HG03060 (cell line): ENCODE measurements at regions not wholly inside any gene's neighbourhood (a gene's known extent, or its start where the extent isn't known, plus 50 kb on each side); places are given as distances from the start of the nearest gene placed in this dataset.

Experiments used
- ATAC-seq: cut with Tn5 transposase; IDR thresholded peaks from one replicate; pipeline ENCODE4 v1.9.1; 2021; ENCODE audit warnings: low read depth, moderate number of reproducible peaks; ENCODE audit not compliant: unreplicated experiment

DNA sequence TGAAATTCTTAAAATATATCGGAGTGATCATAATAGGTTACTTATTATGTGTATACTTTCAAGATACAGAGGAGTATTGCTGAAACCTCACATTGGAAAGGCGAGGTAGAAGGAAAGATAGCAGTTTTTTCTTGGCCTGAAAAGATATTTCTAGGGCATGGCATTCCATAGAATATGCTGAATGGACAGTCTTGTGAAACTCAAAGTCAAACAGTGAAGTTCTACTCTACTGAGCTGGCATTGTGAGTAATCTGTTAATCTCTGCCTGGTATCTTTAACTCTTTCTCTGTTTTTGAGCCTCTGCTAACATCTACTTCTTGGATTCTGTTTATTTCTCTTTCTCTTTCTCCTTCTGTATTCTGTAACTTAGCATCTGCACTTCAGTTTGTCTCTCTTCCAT is 176.3 kb upstream of the ZBTB20 start:
- ATAC-seq = no peak

DNA sequence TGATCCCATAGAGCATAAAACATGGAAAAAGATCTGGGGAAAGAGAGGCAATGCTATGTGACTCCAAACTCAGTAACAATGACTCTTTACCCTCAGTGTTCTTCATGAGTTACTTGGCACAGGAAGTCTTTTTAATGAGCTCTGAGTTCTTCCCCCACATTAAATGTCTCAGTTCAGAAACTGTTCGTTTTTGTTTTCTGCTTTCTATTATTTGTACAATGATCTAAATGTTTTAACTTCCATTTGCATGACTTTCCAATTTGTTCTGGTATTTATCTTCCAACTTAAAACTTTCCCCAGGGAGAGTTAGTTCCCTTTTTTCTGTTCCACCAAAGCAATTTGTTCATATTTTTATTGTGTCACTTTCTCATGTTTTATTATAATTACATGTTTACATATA is 177.0 kb upstream of the ZBTB20 start:
- ATAC-seq = no peak

DNA sequence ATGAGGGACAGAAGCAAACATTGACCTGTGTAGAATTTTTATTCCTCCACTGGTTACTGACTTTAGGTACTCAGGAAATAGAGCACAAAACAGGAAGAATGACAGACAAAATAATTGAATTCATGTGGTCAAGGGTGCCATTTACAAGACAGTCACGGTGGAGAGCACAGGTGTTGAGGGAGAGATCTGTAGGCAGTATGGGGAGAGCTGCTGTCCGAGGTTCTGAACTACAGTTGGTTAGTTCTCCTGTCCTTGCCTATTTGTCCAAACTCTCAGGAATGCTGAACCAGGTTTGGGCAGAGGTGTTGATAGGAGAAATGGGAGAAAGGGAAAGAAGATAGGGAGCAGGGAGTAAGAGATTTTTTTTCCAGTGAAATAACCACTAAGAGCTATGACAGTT is 178.5 kb upstream of the ZBTB20 start:
- no peak for ATAC-seq

DNA sequence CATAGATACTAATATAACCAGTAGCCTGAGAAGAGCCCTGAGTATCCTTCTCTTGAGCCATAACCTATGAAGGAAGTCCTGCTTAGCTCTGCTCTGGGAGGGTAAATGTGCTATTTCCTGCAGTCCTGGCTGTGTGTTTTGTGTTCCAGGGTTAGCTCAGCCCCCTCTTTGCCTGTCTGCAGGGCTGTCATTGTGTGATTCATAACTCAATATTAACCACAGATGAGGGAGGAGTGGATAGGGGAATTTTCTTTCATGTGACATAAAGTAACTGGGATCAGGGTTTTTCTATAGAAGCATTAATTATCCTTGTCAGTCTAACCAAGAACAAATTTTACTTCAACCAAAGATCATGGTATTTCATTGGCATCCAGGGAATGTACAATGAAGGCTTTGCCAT is 183.3 kb upstream of the ZBTB20 start:
- ATAC-seq = no peak

DNA sequence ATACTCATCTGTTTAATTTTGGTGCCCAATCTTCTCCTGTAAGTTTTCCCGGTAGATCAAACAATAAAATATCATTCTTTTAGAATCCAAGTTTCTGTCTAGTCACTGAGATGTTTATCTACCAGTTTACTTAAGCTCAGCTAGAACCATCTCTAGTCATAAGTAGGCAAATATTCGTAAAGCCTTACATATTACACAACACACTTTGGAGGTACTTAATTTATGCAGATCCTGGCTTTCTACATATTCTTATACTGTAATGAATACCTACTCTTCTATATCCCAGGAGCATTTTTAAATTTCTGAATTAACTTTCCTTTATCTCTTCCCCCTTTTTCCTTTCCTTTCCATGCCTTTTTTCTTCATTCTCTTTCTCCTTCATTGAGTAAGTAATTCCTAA is 185.9 kb upstream of the ZBTB20 start:
- ATAC-seq = no peak

DNA sequence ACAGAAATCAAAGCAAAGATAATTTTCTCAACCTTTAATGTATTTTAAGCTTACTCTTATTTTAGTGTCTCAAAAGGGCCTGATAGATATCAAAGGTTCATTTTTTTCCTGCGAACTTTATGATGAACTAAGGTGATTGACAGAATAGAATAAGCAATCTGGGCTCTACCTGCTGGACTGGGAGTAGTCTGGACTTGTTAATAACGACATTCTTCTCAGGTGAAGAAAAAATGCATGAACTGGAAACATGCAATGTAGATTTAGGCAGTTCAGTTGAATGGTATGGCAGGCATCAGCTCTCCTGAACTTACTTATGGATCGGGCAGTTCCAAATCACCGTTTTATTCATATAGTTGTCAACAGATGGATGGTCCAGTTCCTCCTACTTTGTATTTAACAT is 189.7 kb upstream of the ZBTB20 start:
- ATAC-seq = no peak

DNA sequence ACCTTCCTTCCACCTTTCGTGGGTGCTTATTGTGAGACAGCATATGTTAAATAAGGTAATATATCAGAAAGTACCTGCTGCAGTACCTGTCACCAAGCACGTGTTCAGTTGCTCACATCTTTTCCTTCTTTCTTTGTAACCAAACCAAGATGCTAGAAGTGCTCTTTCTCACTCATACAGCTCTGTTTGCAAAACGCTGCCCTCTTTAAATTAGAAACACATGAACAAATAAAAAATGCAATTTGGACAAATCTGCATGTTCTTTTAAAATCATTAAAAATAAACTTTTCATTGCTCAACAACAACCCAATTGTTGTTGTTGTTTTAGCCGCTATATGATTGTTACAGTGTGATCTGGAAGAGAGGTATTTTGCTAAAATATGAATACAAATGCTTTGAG is 193.5 kb upstream of the ZBTB20 start:
- no peak for ATAC-seq

DNA sequence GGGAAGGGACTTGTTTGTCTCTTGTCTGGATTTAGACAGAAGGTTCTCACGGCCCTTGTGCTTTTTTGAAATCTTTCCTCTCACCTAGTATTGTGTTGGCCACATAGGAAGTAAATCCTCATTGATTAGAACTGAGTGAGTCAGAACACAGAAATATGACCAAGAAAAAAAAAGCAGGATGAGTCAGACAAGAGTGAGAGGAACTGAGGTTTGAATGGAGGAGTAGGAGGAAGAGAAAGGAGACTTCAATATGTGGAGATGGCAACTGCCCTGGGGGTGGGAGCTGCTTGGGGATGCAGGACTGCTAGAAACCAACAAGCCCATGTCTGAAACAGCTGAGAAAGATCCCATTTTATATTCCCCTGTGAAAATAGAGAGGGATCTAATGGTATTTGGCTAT is 194.1 kb upstream of the ZBTB20 start:
- no peak for ATAC-seq

DNA sequence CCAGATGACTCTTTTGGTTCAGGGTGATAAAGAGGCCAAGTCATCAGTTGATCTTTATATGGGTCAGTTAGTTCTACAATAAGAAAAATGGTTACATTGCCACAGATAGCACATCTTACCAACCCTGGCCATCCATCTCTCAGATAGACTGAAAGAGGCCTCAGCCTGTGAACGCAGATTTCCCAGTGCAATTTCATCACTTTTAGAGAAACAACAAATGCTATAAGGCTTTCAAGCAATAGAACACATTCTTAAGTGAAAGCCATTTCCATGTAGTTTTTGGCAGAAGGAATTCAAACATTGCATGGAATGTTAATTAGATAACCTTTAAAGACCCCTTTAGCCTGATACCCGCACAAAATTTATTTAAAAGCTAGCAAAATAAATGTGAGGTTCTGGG is 200.6 kb upstream of the ZBTB20 start:
- no peak for ATAC-seq

DNA sequence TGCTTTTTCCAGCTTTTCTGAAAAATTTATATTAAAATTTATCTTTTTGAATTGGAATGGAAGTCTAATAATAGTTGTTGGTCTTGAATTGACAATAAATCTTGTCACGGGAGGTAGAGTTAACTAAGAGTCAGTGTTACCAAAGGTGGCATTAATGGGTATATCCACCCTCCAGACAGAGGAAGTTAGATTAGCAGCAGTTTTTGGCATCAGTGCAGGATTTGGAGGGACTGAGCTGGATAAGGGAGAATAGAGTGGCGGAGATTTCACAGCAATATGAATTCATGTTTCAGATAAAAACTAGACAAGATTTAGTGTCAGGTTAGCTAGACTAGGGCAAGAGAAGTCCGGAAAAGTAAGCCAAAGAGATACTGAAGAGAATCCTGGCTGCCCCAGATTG is 201.3 kb upstream of the ZBTB20 start:
- ATAC-seq = no peak

DNA sequence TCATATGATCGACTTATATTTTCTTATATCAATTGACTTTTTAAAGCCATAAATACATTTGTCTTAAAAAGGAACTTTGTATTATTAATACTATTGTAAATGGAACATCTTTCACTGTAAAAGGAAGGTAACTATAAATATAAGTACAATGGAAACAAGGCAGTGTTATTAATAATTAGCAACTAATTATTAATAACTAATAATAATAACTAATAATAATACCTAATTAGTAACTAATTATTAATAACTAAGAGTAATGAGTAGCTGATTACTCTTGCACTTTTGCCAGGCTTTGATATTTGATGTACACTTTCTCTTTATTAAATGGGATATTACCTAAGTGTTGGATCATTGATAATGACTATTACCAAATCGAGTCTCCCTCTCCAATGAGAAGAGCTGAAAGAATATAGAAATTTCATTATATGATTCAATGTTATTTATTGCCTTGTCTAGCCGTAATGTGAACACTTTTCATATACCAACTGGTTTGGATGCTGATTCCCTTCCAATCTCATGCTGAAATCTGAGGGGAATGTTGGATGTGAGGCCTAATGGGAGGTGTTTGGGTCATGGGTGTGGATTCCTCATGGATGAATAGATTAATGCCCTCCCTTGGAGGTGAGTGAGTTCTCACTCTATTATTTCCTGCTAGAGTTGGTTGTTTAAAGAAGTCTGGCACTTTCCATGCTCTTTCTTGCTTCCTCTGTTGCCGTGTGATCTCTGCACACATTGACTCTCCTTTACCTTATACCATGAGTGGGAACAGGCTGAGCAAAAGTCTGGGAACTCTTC is 202.1 kb upstream of the ZBTB20 start:
- ATAC-seq = no peak

DNA sequence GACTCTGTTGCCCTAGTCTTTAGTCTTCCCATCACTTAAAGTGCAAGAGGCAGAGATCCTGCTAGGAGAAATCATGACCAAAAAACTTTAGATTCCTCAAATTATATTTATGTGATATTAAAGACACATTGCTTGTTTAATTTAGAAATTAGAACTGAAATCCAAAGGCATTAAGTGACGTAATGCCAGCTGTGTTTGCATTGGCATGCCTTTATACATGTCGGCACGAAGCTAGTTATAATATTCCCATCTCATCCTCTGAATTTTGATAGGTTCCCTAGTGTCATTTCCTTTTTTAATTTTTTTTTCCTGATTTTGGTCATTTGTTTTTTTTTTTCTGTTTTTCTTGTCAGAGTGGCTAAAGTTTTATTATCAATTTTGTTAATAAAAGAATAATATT is 203.5 kb upstream of the ZBTB20 start:
- no peak for ATAC-seq

DNA sequence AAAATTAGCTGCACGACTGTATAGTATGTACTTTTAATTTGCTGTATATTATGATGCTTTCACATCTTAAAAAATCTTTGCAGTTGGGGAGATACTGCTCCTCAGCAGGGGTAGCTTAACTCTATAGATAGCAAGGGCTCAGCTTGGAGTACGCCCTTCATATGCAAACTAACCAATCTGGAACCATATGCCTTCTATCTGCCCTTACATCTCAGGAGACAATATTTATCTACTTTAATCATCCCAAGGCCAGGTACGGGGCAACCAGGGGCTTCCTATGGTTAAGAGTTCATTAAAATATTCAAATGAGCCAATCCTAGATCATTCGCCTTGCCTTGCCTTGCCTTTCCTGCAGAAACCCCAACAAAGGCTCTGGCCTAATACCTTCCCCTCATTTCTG is 204.1 kb upstream of the ZBTB20 start:
- no peak for ATAC-seq

DNA sequence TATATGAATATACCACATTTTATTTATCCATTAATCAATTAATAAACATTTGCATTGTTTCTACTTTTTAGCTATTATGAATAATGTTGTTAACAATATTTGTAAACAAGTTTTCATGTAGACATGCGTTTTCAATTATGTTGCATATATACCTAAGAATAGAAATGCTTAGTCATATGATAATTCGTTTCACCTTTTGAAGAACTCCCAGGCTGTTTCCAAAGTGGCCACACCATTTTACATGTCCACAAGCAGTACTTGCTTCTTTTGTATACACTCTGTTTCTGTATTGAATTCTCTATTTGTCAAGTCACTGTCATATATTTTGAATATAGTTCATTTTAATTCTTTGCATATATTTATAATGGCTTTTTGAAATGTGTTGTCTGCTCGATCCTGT is 206.9 kb upstream of the ZBTB20 start:
- ATAC-seq = no peak

DNA sequence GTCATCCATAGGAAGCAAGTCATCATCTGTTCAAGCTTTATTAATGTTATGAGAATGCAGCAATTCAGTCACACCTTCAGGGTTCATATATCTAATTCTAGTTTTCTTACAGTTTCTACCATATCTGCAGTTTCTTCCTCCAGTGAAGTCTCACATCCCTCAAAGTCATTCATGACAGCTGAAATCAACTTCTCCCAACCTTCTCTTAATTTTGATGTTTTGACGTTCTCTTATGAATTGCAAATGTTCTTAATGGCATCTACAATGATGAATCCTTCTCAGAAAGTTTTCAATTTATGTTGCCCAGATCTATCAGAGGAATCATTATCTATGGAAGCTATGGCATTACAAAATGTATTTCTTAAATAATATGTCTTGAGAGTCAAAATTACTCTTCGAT is 210.4 kb upstream of the ZBTB20 start:
- ATAC-seq = no peak

DNA sequence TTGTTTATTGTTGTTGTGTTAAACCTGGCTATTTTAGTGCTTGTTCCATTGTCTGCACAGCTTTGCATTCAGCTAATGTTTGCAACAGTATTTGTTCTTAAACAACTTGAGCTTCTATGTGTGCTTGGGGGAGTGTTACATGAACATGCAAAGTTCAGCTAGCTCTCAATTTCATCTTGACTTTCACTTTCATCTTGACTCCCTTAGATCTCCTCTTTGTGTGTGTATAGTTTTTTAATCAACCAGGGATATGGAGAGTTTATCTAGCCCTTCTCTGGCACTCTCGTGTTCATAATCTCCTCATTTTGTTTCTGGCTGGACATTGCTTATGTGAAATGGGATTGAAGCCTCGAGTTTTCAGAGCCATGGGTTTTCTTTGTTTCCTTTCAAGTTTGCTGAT is 212.4 kb upstream of the ZBTB20 start:
- peak; percentile 91 for ATAC-seq

DNA sequence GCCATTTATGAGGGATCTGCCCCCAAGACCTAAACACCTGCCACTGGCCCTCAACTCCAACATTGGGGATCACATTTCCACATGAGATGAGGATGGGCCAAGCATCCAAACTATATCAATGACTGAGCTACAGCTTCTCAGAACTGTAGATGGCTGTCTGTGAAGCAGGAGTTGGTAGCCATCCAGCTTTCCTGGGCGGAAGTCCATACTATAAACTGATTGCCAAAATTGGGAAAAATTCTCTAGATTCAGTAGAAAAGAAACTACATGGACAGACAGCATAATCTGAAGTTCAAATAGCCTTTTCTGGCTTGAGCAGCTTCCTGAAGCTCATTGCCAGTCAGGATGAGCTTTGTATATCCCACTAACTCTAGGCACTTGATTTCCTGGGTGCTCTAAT is 214.7 kb upstream of the ZBTB20 start:
- ATAC-seq = no peak

DNA sequence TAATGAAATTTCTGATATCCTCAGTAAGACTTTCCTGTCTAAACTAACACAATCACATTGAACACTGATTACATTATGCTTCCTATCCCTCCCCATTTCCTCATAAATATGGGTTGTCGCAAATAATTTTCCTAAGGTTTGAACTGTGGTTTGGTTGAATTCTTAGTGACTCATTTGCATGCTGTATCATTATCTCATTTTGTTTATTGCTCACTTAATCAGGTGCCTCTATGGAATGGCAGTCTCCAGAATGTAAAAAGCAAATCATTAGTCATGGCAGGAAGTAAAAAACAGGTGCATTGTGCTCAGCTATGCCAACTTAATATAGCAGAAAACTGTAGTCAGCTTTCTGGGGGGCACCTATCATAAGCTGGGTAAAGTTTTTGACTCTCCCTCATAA is 216.0 kb upstream of the ZBTB20 start:
- no peak for ATAC-seq

DNA sequence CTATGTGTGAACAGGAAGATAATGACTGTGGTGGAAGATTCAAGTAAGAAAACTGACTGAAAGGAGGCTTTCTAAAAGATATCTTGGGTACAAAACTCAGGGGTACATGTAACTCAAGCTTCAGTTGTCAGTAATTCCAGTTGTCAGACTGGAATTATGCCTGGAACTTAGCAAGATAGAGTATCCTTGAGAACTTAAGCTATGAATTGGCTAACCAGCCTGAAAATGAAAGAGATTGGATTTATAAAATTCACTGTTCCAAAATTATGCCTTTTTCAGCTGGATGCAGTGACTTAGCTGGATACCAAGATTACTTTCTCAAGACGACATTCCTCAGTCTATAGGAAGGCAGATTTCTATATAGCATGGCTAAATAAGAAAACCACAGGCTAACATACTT is 221.9 kb upstream of the ZBTB20 start:
- no peak for ATAC-seq

DNA sequence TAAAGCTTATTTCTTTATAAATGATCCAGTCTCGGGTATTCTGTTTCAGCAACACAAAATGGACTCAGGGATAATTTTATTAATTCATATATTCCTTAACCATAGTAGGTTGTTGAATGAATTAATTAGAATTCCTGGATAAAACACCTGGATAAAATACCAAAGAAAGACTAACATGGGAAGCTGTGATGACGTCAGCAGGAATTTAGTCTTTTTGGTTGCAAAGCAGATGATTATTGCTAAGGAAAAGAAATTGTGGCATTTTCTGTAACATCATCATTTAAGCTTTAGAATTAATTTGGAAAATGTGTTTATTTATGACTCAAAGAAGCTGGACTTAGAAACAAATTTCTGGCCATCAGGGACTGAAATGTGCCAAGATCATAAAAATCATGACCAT is 228.3 kb upstream of the ZBTB20 start:
- ATAC-seq = no peak

DNA sequence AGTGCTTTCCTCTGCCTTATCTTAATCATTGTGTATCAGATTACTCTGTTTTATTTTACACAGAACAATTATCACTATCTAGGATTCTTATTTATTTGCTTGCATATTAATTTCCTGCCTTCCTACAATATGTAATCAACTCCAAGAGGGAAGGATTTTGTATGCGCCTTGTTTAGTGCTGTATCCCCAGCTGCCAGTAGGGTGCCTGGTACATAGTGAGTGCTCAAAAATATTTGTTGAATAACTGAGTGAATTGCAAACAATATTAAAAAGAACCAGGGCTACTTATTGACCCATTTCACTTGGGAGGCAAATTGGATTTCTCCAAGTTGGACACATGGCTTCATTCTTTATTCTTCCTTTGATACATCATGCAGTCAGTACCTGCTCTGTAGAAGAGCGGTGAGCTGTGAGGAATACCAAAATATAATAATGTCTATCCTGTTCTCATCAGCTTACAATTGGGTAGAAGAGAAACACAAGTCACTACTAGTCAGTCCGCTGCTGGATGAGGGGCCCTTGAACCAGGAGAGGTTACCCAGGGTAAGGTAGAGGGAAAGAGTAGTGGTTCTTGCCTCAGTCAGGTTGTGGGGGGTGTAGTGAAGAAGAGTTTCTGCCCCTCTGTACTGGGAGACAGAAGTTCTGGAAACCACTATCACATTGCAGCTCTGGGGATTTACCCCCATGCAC is 233.9 kb upstream of the ZBTB20 start:
- no peak for ATAC-seq

DNA sequence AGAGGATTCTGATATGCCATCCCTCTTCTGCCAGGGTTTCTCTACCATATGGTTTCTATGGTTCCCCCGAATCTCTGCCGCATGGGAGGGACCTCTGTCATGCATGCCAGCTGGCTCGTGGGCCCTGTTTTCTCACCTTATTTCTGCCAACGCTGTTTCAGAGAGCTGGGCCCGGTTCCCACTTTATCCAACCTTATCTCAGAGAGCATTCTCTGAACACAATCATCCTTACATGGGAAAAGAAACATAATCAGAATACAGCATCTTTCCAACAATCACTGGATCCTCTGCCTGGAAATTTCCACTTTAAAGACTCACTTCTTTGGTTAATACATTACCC is 234.5 kb upstream of the ZBTB20 start:
- ATAC-seq = no peak

DNA sequence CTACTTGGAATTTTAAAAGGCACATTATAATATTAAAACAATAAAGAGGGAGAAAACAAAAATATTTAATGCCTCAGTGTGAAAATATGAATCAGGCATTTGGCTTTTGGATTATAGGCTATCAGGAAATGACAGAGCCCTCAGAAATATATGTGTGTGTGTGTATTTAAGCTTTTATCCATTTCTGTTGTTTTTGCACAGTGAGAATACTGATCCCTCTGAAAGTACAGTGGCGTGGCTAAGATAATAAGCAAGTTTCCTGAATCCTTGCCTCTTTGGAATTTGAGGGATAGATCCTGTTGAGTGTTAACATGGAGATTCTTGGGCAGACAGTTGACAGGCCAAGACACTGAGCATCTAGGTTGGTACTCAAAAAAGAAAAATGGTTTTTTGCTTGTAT is 234.8 kb upstream of the ZBTB20 start:
- ATAC-seq = no peak
